HepG2 (cell line): ENCODE measurements at regions not wholly inside any gene's neighbourhood (a gene's known extent, or its start where the extent isn't known, plus 50 kb on each side); places are given as distances from the start of the nearest gene placed in this dataset.

Experiments
- ELF1 ChIP-seq: sonication (generic); formaldehyde crosslinking; IDR thresholded peaks from 2 replicates; pipeline ENCODE4 v1.4.0; 2020; ENCODE audit warnings: missing genetic modification reagents
- GFI1 ChIP-seq: sonication (generic); formaldehyde crosslinking; IDR thresholded peaks from 2 replicates; pipeline ENCODE4 v1.5.0; 2020; ENCODE audit warnings: missing genetic modification reagents, mild to moderate bottlenecking, borderline replicate concordance
- HDAC6 ChIP-seq: fragments of 200-600 bp; sonication (generic); IDR thresholded peaks from 2 replicates; pipeline ENCODE4 v1.7.0; 2017; ENCODE audit warnings: mild to moderate bottlenecking, antibody characterized with exemption, low read length, low read depth
- HNF4A ChIP-seq: sonication (generic); formaldehyde crosslinking; IDR thresholded peaks from 2 replicates; pipeline ENCODE4 v1.4.0; 2020; ENCODE audit warnings: missing genetic modification reagents
- IKZF5 ChIP-seq: IDR thresholded peaks from 2 replicates; pipeline ENCODE4 v1.6.1; 2018; ENCODE audit warnings: missing genetic modification reagents, mild to moderate bottlenecking, missing compliant biosample characterization
- ISL2 ChIP-seq: sonication (generic); formaldehyde crosslinking; IDR thresholded peaks from 2 replicates; pipeline ENCODE4 v1.5.0; 2020; ENCODE audit warnings: missing genetic modification reagents
- SALL2 ChIP-seq: sonication (generic); formaldehyde crosslinking; IDR thresholded peaks from 2 replicates; pipeline ENCODE4 v1.8.1; 2023; ENCODE audit warnings: mild to moderate bottlenecking, missing genetic modification reagents, inconsistent platforms
- SCMH1 ChIP-seq: sonication (generic); formaldehyde crosslinking; IDR thresholded peaks from 2 replicates; pipeline ENCODE4 v1.9.0; 2021; ENCODE audit warnings: missing genetic modification reagents, mild to moderate bottlenecking, borderline replicate concordance
- ZBTB20 ChIP-seq: sonication (generic); formaldehyde crosslinking; IDR thresholded peaks from 2 replicates; pipeline ENCODE4 v1.8.1; 2023; ENCODE audit warnings: missing genetic modification reagents, low read depth, mild to moderate bottlenecking, borderline replicate concordance
- ZNF234 ChIP-seq: sonication (generic); formaldehyde crosslinking; conservative IDR thresholded peaks from 2 replicates; pipeline ENCODE4 v1.5.1; 2020; ENCODE audit warnings: mild to moderate bottlenecking, missing genetic modification reagents
- ZNF761 ChIP-seq: sonication (generic); formaldehyde crosslinking; conservative IDR thresholded peaks from 2 replicates; pipeline ENCODE4 v1.4.0; 2020; ENCODE audit warnings: mild to moderate bottlenecking, missing genetic modification reagents
- ZNF780A ChIP-seq: sonication (generic); formaldehyde crosslinking; IDR thresholded peaks from 2 replicates; pipeline ENCODE4 v1.8.0; 2022; ENCODE audit warnings: mild to moderate bottlenecking, missing genetic modification reagents, moderate library complexity
- ZNF782 ChIP-seq: sonication (generic); formaldehyde crosslinking; IDR thresholded peaks from 2 replicates; pipeline ENCODE4 v1.4.0; 2020; ENCODE audit warnings: missing genetic modification reagents, mild to moderate bottlenecking, borderline replicate concordance
- TF ChIP-seq, protein P1 (sequence below): IDR thresholded peaks from 2 replicates; pipeline ENCODE4 v1.6.1; 2012; ENCODE audit warnings: low read length, improper control_type of control experiment
- TF ChIP-seq, protein P2 (sequence below): sonication (generic); formaldehyde crosslinking; IDR thresholded peaks from 2 replicates; pipeline ENCODE4 v1.4.0; 2020; ENCODE audit warnings: missing genetic modification reagents
- TF ChIP-seq, protein P3 (sequence below): sonication (generic); formaldehyde crosslinking; IDR thresholded peaks from 2 replicates; pipeline ENCODE4 v1.5.1; 2020; ENCODE audit warnings: mild to moderate bottlenecking, missing genetic modification reagents, moderate library complexity
- TF ChIP-seq, protein P4 (sequence below): IDR thresholded peaks from 2 replicates; pipeline ENCODE4 v1.6.1; 2016; ENCODE audit warnings: low read depth
- TF ChIP-seq, protein P5 (sequence below): sonication (generic); formaldehyde crosslinking; IDR thresholded peaks from 2 replicates; pipeline ENCODE4 v1.4.0; 2020; ENCODE audit warnings: missing genetic modification reagents

DNA sequence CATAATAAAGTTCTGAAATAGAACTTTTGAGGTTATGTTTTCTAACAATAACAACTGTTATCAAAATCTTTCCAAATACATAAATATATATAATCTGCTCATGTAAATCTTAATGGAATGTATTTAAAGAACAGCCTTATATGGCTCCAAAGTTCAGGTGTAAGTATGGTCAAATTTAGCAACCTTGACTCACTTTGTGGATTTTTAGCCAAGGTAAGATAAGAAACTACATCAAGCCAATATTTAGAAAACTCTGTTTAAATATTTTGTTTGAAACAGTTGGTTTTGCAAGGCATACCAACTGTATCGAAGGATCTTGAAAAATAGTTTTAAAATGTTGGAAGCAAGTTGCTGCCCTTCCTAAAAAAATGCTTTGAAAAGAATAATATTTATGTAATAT, 228.9 kb upstream of the SEMA3D start (continued):
- TF ChIP-seq, protein P1, sequence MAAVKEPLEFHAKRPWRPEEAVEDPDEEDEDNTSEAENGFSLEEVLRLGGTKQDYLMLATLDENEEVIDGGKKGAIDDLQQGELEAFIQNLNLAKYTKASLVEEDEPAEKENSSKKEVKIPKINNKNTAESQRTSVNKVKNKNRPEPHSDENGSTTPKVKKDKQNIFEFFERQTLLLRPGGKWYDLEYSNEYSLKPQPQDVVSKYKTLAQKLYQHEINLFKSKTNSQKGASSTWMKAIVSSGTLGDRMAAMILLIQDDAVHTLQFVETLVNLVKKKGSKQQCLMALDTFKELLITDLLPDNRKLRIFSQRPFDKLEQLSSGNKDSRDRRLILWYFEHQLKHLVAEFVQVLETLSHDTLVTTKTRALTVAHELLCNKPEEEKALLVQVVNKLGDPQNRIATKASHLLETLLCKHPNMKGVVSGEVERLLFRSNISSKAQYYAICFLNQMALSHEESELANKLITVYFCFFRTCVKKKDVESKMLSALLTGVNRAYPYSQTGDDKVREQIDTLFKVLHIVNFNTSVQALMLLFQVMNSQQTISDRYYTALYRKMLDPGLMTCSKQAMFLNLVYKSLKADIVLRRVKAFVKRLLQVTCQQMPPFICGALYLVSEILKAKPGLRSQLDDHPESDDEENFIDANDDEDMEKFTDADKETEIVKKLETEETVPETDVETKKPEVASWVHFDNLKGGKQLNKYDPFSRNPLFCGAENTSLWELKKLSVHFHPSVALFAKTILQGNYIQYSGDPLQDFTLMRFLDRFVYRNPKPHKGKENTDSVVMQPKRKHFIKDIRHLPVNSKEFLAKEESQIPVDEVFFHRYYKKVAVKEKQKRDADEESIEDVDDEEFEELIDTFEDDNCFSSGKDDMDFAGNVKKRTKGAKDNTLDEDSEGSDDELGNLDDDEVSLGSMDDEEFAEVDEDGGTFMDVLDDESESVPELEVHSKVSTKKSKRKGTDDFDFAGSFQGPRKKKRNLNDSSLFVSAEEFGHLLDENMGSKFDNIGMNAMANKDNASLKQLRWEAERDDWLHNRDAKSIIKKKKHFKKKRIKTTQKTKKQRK, result no peak
- TF ChIP-seq SCMH1 (CRISPR knock-in tag) (no peak), ZNF761 (no peak), IKZF5 (CRISPR knock-in tag) (no peak), HDAC6 (no peak), ZNF234 (CRISPR knock-in tag) (no peak), HNF4A (CRISPR knock-in tag) (peak; percentile 88), ELF1 (CRISPR knock-in tag) (no peak), ZNF780A (CRISPR knock-in tag) (no peak), SALL2 (no peak), ZNF782 (no peak), ISL2 (peak; percentile 91), GFI1 (CRISPR knock-in tag) (no peak), ZBTB20 (CRISPR knock-in tag) (peak; percentile 69; the same call in 1 of the 2 replicates)
- TF ChIP-seq, protein P2, sequence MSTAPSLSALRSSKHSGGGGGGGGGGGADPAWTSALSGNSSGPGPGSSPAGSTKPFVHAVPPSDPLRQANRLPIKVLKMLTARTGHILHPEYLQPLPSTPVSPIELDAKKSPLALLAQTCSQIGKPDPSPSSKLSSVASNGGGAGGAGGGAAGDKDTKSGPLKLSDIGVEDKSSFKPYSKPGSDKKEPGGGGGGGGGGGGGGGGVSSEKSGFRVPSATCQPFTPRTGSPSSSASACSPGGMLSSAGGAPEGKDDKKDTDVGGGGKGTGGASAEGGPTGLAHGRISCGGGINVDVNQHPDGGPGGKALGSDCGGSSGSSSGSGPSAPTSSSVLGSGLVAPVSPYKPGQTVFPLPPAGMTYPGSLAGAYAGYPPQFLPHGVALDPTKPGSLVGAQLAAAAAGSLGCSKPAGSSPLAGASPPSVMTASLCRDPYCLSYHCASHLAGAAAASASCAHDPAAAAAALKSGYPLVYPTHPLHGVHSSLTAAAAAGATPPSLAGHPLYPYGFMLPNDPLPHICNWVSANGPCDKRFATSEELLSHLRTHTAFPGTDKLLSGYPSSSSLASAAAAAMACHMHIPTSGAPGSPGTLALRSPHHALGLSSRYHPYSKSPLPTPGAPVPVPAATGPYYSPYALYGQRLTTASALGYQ (CRISPR knock-in tag), result peak; percentile 69; the same call in 1 of the 2 replicates
- TF ChIP-seq, protein P3, sequence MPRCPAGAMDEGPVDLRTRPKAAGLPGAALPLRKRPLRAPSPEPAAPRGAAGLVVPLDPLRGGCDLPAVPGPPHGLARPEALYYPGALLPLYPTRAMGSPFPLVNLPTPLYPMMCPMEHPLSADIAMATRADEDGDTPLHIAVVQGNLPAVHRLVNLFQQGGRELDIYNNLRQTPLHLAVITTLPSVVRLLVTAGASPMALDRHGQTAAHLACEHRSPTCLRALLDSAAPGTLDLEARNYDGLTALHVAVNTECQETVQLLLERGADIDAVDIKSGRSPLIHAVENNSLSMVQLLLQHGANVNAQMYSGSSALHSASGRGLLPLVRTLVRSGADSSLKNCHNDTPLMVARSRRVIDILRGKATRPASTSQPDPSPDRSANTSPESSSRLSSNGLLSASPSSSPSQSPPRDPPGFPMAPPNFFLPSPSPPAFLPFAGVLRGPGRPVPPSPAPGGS (CRISPR knock-in tag), result no peak
- TF ChIP-seq, protein P4, sequence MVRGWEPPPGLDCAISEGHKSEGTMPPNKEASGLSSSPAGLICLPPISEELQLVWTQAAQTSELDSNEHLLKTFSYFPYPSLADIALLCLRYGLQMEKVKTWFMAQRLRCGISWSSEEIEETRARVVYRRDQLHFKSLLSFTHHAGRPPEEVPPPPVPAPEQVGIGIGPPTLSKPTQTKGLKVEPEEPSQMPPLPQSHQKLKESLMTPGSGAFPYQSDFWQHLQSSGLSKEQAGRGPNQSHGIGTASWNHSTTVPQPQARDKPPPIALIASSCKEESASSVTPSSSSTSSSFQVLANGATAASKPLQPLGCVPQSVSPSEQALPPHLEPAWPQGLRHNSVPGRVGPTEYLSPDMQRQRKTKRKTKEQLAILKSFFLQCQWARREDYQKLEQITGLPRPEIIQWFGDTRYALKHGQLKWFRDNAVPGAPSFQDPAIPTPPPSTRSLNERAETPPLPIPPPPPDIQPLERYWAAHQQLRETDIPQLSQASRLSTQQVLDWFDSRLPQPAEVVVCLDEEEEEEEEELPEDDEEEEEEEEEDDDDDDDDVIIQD, result no peak
- TF ChIP-seq, protein P5, sequence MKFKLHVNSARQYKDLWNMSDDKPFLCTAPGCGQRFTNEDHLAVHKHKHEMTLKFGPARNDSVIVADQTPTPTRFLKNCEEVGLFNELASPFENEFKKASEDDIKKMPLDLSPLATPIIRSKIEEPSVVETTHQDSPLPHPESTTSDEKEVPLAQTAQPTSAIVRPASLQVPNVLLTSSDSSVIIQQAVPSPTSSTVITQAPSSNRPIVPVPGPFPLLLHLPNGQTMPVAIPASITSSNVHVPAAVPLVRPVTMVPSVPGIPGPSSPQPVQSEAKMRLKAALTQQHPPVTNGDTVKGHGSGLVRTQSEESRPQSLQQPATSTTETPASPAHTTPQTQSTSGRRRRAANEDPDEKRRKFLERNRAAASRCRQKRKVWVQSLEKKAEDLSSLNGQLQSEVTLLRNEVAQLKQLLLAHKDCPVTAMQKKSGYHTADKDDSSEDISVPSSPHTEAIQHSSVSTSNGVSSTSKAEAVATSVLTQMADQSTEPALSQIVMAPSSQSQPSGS (CRISPR knock-in tag), result peak; percentile 44; the same call in 1 of the 2 replicates
